GM12891 (cell line): ENCODE measurements at regions not wholly inside any gene's neighbourhood (a gene's known extent, or its start where the extent isn't known, plus 50 kb on each side); places are given as distances from the start of the nearest gene placed in this dataset.

ENCODE experiments used
- DNase-seq: peaks from one replicate; pipeline ENCODE4 v3.0.0; 2011; ENCODE audit warnings: low spot score; ENCODE audit not compliant: insufficient read length
- FAIRE-seq: peaks from 2 replicates; lab custom pipeline; 2011; peaks lifted over from hg19 to GRCh38; lab: Jason Lieb, UNC
- PAX5 ChIP-seq: IDR thresholded peaks from 2 replicates; pipeline ENCODE4 v1.6.1; 2011; ENCODE audit warnings: low read length, moderate library complexity, mild to moderate bottlenecking; ENCODE audit not compliant: insufficient read depth, severe bottlenecking
- POLR2A ChIP-seq: IDR thresholded peaks from 2 replicates; pipeline ENCODE4 v1.6.1; 2011; ENCODE audit warnings: low read depth, low read length, control low read depth
- POLR2AphosphoS5 ChIP-seq: IDR thresholded peaks from 2 replicates; pipeline ENCODE4 v1.6.1; 2011; ENCODE audit warnings: low read depth, low read length, control low read depth
- POU2F2 ChIP-seq: IDR thresholded peaks from 2 replicates; pipeline ENCODE4 v1.6.1; 2011; ENCODE audit warnings: low read depth, mild to moderate bottlenecking, control low read depth, low read length, moderate library complexity
- SPI1 ChIP-seq: IDR thresholded peaks from 2 replicates; pipeline ENCODE4 v1.6.1; 2011; ENCODE audit warnings: low read depth, low read length, control low read depth
- TAF1 ChIP-seq: IDR thresholded peaks from 2 replicates; pipeline ENCODE4 v1.6.1; 2011; ENCODE audit warnings: low read depth, low read length, control low read depth

- DNase-seq, result no peak
- no peak for TF ChIP-seq PAX5
- no peak for TF ChIP-seq SPI1
- no peak for FAIRE-seq
These were observed 279.1 kb upstream of the FMN2 start for GRCh38 chr1:239812580-239812979.

- DNase-seq (no peak), FAIRE-seq (no peak)
- TF ChIP-seq SPI1 (no peak), POLR2A (no peak), POU2F2 (no peak), PAX5 (no peak), POLR2AphosphoS5 (no peak), TAF1 (no peak)
These were observed 277.3 kb upstream of the FMN2 start for GRCh38 chr1:239814306-239814881.

GRCh38 chr1:239815074-239815473 is 276.6 kb upstream of the FMN2 start:
- FAIRE-seq (no peak), DNase-seq (no peak)
- TF ChIP-seq SPI1 (no peak), TAF1 (no peak), POLR2AphosphoS5 (no peak), PAX5 (no peak), POLR2A (no peak), POU2F2 (no peak)

- DNase-seq (no peak), FAIRE-seq (no peak)
- TF ChIP-seq PAX5 (no peak), POLR2AphosphoS5 (no peak), POLR2A (no peak), SPI1 (no peak), TAF1 (no peak), POU2F2 (no peak)
These were observed 275.5 kb upstream of the FMN2 start for GRCh38 chr1:239816081-239816782.

- TF ChIP-seq TAF1 (no peak), POU2F2 (no peak), POLR2AphosphoS5 (no peak), SPI1 (no peak), PAX5 (no peak), POLR2A (no peak)
- DNase-seq (no peak), FAIRE-seq (no peak)
These were observed 274.4 kb upstream of the FMN2 start for GRCh38 chr1:239817276-239817675.

GRCh38 chr1:239817801-239818200 is 273.9 kb upstream of the FMN2 start:
- DNase-seq (no peak), FAIRE-seq (no peak)
- TF ChIP-seq POLR2A, result no peak
- no peak for TF ChIP-seq PAX5
- no peak for TF ChIP-seq POU2F2
- no peak for TF ChIP-seq TAF1
- TF ChIP-seq POLR2AphosphoS5, result no peak
- TF ChIP-seq SPI1, result no peak

- TF ChIP-seq PAX5 (no peak), TAF1 (no peak), SPI1 (no peak), POU2F2 (no peak), POLR2AphosphoS5 (no peak), POLR2A (no peak)
- DNase-seq (no peak), FAIRE-seq (no peak)
These were observed 272.6 kb upstream of the FMN2 start for GRCh38 chr1:239819096-239819495.

GRCh38 chr1:239819756-239820250 is 271.9 kb upstream of the FMN2 start:
- DNase-seq, result no peak
- FAIRE-seq, result no peak
- no peak for TF ChIP-seq PAX5

GRCh38 chr1:239823852-239824251 is 267.8 kb upstream of the FMN2 start:
- TF ChIP-seq POLR2A (no peak), TAF1 (no peak), PAX5 (no peak), SPI1 (no peak), POU2F2 (no peak), POLR2AphosphoS5 (no peak)
- FAIRE-seq, result no peak
- no peak for DNase-seq

GRCh38 chr1:239826211-239826610 is 265.5 kb upstream of the FMN2 start:
- FAIRE-seq, result no peak

More at GRCh38 chr1:239826211-239826610, 265.5 kb upstream of the FMN2 start:
- TF ChIP-seq POLR2AphosphoS5, result no peak
- no peak for TF ChIP-seq POLR2A
- TF ChIP-seq TAF1, result no peak
- no peak for TF ChIP-seq SPI1
- no peak for TF ChIP-seq PAX5
- no peak for TF ChIP-seq POU2F2
- no peak for DNase-seq
